ENCODE measurements at regions not wholly inside any gene's neighbourhood (a gene's known extent, or its start where the extent isn't known, plus 50 kb on each side); places are given as distances from the start of the nearest gene placed in this dataset.
"Not testable (repeated sequence)": the region's sequence is repeated elsewhere in the genome, so short reads cannot be mapped to it uniquely, and the experiment has no call there.

DNA sequence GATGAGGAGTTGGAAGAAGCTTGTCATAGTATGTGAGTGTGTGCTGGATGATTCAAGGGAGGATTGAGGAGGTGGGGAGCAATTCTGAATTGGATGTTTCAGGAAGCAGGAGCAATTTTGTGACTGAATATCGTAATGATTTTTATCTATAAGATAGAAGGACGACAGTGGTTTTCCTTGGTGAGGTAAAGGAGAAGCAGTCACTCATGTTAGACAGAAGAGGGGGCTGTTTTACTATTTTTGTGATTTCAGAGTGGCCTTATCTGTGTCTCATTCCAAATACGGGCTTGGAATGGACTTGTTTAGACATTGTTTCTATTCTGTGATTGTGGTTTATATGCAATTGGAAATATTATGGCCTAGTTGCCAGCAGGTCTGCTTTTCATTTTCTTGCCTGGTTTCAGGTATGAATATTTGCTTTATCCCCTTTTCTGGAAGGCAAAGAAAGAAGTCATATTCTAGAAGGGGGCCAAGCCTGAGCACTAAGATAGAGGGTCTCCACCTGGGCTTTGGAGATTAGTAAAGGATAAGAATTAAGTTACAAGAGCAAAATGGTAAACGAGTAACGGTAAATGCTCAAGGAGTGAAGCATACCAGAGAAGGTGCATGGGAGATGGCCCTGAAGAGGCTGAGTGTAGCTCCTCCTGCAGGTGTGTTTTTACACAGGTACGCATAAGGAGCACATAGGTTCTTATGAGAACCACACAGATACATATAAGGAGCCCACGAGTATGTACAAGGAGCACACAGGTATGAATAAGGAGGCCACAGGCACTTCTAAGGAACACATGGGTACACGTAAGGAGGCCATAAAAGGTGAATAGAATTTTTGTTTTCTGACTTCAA, 124.6 kb upstream of the KCNAB1 start:
- DNase-seq (ENCODE audit: insufficient read length, low spot score) (peak; percentile 18), FAIRE-seq (no peak)
- TF ChIP-seq POLR2A (IDR thresholded peaks at IDR 0.05; ENCODE audit: low read depth, low read length) = no peak

DNA sequence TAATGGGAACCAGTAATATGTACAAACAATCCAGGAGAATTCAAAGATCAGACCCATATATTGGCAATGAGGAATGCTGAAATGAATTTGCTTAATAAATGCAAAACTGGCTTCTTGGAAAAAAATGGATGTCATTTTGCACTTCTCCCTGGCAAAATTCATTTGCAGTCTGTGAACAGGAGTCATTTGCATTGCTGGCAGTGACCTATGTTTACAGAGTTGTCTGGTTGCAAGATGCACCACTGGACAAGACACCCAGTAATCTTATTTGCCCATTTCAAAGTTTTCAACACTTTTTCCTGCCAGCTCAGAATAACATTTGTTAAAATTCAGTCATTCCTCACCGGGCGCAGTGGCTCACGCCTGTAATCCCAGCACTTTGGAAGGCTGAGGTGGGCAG, 123.5 kb upstream of the KCNAB1 start:
- no peak for FAIRE-seq
- DNase-seq (ENCODE audit: insufficient read length, low spot score) = no peak
- TF ChIP-seq POLR2A (IDR thresholded peaks at IDR 0.05; ENCODE audit: low read depth, low read length) = no peak

- not testable (repeated sequence) for FAIRE-seq; DNase-seq (ENCODE audit: insufficient read length, low spot score)
These were observed 122.2 kb upstream of the KCNAB1 start for GRCh38 chr3:155998173-155998572.

DNA sequence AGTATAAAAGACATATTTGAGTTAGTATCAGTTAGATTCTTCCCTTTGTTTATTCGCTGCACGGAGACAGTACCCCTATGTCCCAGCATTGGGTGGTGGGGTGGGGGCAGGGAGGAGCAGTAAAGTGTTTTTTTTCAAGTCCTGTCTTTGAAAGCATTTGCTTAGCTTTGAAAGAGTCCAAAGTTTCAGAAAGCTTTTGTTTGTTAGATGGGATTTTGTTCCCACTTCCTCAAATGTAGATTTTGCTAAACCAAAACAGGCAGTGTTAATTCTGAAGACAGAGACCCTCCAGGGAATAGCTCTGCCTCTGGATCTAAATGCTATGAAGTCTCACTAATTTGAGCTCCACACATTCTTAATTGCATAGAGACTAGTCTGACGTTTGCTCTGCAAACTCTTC, 114.6 kb upstream of the KCNAB1 start:
- DNase-seq (ENCODE audit: insufficient read length, low spot score) (no peak), FAIRE-seq (no peak)
- TF ChIP-seq POLR2A (IDR thresholded peaks at IDR 0.05; ENCODE audit: low read depth, low read length) = no peak

DNA sequence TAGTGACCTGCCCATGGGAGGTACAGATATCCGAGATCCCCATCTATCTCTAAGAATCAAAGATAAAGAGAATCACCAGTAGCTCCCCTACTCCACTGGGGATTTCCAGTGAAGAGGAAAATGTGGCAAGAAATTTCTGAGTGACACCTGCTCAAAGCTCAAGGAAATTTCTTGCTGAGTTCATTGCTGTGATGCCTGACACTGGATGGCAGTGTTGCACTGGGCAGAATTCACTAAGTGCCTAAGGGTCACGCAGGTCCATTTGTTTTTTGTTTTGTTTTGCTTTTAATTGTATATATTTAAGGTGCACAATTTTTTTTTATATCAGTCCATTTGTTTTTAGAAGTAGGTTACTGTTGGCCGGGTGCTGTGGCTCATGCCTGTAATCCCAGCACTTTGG, 109.5 kb upstream of the KCNAB1 start:
- TF ChIP-seq POLR2A (IDR thresholded peaks at IDR 0.05; ENCODE audit: low read depth, low read length) = no peak
- DNase-seq (ENCODE audit: insufficient read length, low spot score) = no peak
- peak; percentile 27 for FAIRE-seq

- DNase-seq (ENCODE audit: insufficient read length, low spot score) (no peak), FAIRE-seq (no peak)
- TF ChIP-seq POLR2A (IDR thresholded peaks at IDR 0.05; ENCODE audit: low read depth, low read length) = no peak
These were observed 105.9 kb upstream of the KCNAB1 start for GRCh38 chr3:156014489-156014888.

DNA sequence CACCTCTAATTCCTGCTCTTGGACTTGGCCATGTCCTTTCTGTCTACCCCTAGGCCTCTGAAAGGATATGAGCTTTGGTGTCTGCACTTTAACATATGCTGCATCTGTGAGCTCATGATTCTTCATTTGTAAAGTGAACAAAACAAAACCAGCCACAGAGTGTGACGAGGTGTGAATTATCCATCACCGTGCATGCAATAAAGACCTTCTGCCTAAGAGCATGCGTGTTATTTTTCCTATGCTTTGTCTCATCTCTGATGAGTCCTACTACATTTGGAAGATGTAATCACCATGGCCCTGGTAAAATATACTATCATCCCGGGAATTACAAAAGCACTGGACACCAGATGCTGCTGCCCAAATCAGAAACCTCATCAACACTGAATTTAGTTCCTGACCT, 103.5 kb upstream of the KCNAB1 start:
- DNase-seq (ENCODE audit: insufficient read length, low spot score) = no peak
- TF ChIP-seq POLR2A (IDR thresholded peaks at IDR 0.05; ENCODE audit: low read depth, low read length) = no peak
- no peak for FAIRE-seq

DNA sequence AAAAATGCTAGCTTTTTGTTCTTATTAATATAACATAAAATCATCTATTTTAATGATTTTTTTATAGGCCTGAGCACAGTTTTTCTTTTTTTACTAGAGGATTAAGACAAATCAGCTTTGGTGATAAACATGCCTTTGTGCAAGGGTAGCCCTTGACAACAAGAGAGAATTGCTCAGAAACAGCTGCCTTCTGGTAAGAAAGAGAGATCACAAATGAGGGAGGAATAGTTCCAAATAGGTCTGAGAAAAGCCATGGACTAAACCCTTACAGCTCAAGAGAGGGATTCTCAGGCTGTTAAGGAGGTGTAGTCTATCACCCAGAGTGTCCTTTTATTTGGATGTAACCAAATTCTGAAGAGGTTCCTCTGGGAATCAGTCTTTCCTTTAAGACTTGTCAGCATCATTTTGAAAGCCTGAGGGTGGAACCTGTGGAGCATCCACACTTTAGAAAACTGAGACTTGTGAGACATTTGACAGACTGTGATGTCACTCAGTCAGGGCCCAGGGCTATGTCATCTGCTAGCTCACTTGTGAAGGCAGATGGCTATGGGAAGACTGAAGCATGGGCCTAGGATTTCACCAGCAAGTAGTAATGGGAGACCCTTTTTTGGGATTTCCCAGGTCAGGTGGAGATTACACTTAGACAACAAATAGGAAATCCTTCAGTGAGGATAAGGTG, 102.9 kb upstream of the KCNAB1 start:
- TF ChIP-seq POLR2A (IDR thresholded peaks at IDR 0.05; ENCODE audit: low read depth, low read length) = no peak
- FAIRE-seq = no peak
- DNase-seq (ENCODE audit: insufficient read length, low spot score) = no peak

- TF ChIP-seq POLR2A (IDR thresholded peaks at IDR 0.05; ENCODE audit: low read depth, low read length) = no peak
- DNase-seq (ENCODE audit: insufficient read length, low spot score) (no peak), FAIRE-seq (peak; percentile 88)
These were observed 95.4 kb upstream of the KCNAB1 start for GRCh38 chr3:156024904-156025533.

DNA sequence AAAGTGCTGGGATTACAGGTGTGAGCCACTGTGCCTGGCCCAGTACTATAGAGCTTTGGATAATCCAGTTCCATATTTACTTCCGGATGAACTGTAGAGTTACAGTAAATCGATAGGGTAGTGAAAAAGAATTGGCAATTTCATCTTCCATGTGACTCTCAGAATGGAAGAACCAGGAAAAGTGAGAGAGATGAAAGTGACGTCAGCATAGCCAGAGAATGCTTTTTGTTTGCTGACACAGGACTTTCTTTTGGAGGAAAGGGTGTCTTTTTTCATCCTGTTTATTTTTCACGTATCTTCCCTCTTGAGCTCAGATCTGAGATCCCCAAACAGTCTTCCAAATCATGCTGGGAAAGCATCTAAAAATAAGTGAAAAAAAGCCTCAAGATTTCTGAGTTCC, 91.2 kb upstream of the KCNAB1 start:
- DNase-seq (ENCODE audit: insufficient read length, low spot score) (no peak), FAIRE-seq (no peak)
- TF ChIP-seq POLR2A (IDR thresholded peaks at IDR 0.05; ENCODE audit: low read depth, low read length) = no peak

DNA sequence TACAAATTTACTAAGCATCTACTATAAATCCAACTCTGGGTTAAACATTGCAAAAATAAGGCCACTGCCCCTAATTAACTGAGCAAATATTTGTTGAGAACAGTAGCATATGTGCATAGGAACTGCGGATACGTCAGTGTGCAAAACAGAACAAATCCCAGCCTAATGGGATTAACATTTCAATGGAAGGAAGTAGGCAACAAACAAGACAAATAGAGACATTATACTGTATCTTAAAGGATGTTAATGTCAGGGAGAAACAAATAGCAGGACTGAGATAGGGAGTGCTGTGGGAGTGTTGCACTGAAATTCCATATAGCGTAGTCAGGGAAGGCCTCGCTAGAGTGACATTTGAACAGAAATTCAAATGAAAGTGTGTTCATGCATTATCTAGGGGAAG, 89.7 kb upstream of the KCNAB1 start:
- DNase-seq (ENCODE audit: insufficient read length, low spot score) (no peak), FAIRE-seq (no peak)
- no peak for TF ChIP-seq POLR2A (IDR thresholded peaks at IDR 0.05; ENCODE audit: low read depth, low read length)

DNA sequence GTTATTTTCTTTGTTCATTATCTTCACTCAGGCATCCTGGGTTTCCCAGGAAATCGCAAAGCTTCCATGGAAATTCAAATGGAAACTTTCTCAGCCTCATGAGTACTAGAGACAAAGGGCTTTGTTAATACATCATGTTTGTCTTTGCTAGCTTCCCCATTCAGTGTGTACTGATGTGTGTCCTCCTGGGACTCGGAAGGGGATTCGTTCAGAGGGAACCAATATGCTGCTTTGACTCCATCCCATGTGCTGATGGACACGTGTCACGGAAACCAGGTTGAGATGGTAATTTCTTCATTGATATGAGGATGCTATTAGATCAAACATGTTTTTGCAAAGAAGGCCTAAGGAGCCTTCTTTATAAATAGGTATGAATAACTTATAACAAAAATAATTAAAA, 87.0 kb upstream of the KCNAB1 start:
- FAIRE-seq (no peak), DNase-seq (ENCODE audit: insufficient read length, low spot score) (no peak)
- TF ChIP-seq POLR2A (IDR thresholded peaks at IDR 0.05; ENCODE audit: low read depth, low read length) = no peak

DNA sequence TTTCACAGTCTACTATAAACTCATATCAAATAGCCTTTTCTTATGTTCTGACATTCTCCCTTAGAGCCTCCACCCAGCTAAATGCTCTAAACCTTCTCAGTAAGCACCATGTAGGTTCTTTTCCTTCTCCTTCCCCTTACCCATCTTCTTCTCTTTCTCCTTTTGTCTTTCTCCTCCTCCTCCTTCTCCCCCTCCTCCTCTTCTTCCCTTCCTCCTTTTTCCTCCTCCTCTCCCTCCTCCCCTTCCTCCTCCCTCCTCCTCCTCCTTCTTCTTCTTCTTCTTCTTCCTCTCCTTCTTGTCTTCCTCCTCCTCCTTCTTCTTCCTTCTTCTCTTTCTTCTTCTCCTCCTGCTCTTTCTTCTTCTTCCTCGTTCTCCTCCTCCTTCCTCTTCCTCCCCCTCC, 85.2 kb upstream of the KCNAB1 start:
- no peak for DNase-seq (ENCODE audit: insufficient read length, low spot score)
- no peak for TF ChIP-seq POLR2A (IDR thresholded peaks at IDR 0.05; ENCODE audit: low read depth, low read length)
- FAIRE-seq = no peak

DNA sequence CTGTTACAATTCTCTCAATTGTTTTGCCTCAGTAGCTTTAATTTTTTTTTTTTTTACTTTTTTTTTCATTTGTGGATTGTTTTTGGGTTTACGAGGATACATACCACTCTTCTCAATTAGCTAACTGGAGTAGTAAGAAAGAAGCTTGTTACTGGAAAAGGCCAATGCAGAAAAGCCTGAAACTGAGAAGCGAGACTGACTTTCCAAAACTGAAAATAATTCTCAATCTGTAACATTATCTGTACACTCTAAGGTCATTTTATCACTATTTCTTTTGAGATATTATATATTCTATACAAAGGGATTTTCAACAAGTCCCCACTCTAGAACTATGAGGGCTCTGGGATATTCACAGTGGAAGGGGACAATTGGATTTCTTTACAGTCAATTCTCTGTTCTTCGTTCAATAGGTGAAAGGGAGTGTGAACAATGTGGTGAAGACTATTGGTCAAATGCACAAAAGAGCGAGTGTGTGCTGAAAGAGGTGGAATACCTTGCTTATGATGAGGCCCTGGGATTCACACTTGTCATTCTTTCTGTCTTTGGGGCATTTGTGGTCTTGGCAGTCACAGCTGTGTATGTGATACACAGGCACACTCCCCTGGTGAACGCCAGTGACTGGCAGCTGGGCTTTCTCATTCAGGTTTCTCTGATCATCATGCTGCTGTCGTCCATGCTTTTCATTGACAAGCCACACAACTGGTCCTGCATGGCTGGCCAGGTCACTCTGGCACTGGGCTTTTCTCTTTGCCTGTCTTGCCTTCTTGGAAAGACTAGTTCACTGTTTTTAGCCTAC, 83.9 kb upstream of the KCNAB1 start:
- DNase-seq (ENCODE audit: insufficient read length, low spot score) = no peak
- no peak for FAIRE-seq
- no peak for TF ChIP-seq POLR2A (IDR thresholded peaks at IDR 0.05; ENCODE audit: low read depth, low read length)

All from H54 (cell line).